C4-2B (cell line): ENCODE measurements at regions not wholly inside any gene's neighbourhood (a gene's known extent, or its start where the extent isn't known, plus 50 kb on each side); places are given as distances from the start of the nearest gene placed in this dataset.
"Not testable (repeated sequence)": the region's sequence is repeated elsewhere in the genome, so short reads cannot be mapped to it uniquely, and the experiment has no call there.

Experiments used
- H3K27ac ChIP-seq: fragments of 450-650 bp; 2 replicates; pipeline ENCODE4 v1.5.1; 2017
- ZFX ChIP-seq: fragments of 450-650 bp; IDR thresholded peaks from 2 replicates; pipeline ENCODE4 v1.6.1; 2017
- TF ChIP-seq, protein P1 (sequence below): fragments of 450-650 bp; conservative IDR thresholded peaks from 2 replicates; pipeline ENCODE4 v1.5.1; 2017; ENCODE audit warnings: mild to moderate bottlenecking

DNA sequence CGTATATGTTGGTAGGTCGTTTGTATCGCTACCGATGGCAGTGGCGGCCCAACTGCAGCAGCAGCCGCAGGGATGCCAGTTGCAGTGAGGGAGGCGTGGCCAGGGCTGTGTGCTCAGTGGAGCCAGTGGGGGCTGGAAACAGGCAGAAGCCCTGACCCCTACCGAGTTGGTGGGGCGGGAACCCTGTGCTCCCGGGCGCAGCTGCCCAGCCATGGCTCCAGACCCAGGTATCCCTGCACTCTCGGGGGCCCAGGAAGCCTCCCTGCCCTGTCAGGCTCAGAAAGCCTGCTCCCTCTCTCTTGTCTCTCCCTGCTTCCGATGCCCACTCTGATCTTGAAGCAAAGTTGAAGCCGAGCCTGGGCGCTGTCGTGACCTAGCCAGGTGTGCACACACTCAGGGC lies 78.6 kb upstream of the ITGB1 start:
- TF ChIP-seq, protein P1, sequence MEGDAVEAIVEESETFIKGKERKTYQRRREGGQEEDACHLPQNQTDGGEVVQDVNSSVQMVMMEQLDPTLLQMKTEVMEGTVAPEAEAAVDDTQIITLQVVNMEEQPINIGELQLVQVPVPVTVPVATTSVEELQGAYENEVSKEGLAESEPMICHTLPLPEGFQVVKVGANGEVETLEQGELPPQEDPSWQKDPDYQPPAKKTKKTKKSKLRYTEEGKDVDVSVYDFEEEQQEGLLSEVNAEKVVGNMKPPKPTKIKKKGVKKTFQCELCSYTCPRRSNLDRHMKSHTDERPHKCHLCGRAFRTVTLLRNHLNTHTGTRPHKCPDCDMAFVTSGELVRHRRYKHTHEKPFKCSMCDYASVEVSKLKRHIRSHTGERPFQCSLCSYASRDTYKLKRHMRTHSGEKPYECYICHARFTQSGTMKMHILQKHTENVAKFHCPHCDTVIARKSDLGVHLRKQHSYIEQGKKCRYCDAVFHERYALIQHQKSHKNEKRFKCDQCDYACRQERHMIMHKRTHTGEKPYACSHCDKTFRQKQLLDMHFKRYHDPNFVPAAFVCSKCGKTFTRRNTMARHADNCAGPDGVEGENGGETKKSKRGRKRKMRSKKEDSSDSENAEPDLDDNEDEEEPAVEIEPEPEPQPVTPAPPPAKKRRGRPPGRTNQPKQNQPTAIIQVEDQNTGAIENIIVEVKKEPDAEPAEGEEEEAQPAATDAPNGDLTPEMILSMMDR: no peak
- TF ChIP-seq ZFX: no peak

DNA sequence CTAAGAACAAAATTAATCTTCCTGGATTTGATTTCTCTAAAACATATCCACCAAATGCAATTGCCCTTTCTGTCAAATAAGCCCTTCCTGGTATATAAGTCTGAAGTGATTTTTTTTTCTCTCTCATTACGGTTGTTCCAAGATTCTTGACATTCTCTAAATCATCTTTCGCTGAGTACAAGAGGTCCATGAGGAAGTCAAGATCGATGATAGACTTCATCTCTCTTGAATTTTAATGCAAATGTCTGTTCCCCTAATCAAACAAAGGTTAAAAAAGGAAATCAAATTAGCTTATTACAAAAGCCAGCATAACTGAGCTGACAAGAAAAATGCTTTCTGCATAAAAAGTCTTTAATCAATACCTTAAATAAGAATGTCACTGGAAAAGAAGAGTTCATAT lies 77.4 kb upstream of the ITGB1 start:
- no peak overlapping the region for H3K27ac ChIP-seq
- TF ChIP-seq, protein P1: no peak
- TF ChIP-seq ZFX: no peak

More for the DNA sequence above, 78.6 kb upstream of the ITGB1 start:
- no peak overlapping the region for H3K27ac ChIP-seq

DNA sequence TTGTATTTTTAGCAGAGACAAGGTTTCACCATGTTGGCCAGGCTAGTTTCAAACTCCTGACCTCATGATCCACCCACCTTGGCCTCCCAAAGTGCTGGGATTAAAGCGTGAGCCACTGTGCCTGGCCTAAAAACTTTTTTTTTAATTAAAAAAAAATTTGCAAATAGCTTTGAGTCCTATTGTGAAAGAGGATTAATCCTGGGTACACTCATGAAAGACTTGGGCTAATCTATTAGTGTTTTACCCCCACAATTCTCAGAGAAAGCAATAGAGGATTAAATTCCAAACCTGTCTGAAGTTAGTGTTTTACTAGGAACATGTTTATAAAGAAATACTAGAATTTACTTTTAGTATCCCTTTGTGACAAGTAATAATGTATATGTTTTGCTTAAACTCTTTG lies 76.9 kb upstream of the ITGB1 start:
- TF ChIP-seq, protein P1: no peak
- no peak for TF ChIP-seq ZFX
- H3K27ac ChIP-seq: no peak overlapping the region

- TF ChIP-seq ZFX: no peak
- TF ChIP-seq, protein P1: no peak
- no peak overlapping the region for H3K27ac ChIP-seq
Measured at GRCh38 chr10:33032654-33033151, 74.7 kb upstream of the ITGB1 start.

- H3K27ac ChIP-seq: no peak overlapping the region
- TF ChIP-seq ZFX: no peak
- TF ChIP-seq, protein P1: no peak
Measured at GRCh38 chr10:33031815-33032653, 74.0 kb upstream of the ITGB1 start.

DNA sequence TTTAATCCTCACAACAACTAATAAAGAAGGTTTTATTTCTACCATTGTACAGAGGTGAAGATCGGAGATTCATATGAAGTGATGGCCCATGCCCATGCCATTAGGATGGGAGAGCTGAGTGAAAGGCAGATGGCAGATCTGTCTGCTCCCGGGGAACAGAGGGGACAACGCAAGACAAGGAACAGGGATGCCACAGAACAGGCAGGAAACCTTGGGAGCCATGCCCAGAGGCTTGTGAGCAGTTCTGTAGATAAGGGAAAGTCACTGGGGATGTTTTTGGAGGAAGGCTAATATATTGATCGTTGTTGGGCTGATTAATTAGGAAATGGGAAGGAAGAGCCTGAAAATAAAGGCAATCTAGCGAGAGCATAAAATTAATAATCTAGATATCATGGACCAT lies 73.1 kb upstream of the ITGB1 start:
- H3K27ac ChIP-seq: no peak overlapping the region
- TF ChIP-seq, protein P1: no peak
- TF ChIP-seq ZFX: no peak

GRCh38 chr10:33028515-33028914 lies 70.5 kb upstream of the ITGB1 start:
- H3K27ac ChIP-seq: not testable (repeated sequence)

DNA sequence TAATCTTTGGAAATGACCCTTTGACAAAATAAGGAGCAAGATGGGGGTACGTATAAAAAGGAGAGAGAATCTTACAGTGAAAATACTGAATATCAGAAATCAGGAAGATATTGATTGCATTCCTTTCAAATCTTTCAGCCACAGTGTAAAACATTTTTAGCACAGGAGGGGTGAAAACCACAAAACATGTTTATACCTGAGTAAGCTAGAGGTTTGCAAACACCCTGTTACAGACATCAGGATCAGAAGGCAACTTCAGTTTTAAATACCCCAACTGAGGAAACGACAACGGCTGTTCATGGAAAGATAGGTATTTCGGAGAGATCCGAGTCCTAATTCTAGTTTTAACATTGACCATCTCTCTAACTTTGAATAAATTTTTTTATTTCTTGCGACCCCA lies 69.1 kb upstream of the ITGB1 start:
- H3K27ac ChIP-seq: no peak overlapping the region
- no peak for TF ChIP-seq ZFX
- TF ChIP-seq, protein P1: no peak
